OCI-LY7 (cell line): ENCODE measurements at regions not wholly inside any gene's neighbourhood (a gene's known extent, or its start where the extent isn't known, plus 50 kb on each side); places are given as distances from the start of the nearest gene placed in this dataset.

ENCODE experiments used
- EZH2phosphoT487 ChIP-seq: fragments of 200-600 bp; sonication (generic); IDR thresholded peaks from 2 replicates; pipeline ENCODE4 v1.6.1; 2018; ENCODE audit warnings: low read depth, borderline replicate concordance, mild to moderate bottlenecking, mixed run types, antibody characterized with exemption, low read length, moderate library complexity, mixed read lengths
- TF ChIP-seq, protein P1 (sequence below): fragments of 200-600 bp; sonication (generic); conservative IDR thresholded peaks from 2 replicates; pipeline ENCODE4 v1.5.1; 2014; ENCODE audit warnings: mild to moderate bottlenecking, antibody characterized with exemption, low read length, moderate library complexity, mixed read lengths

DNA sequence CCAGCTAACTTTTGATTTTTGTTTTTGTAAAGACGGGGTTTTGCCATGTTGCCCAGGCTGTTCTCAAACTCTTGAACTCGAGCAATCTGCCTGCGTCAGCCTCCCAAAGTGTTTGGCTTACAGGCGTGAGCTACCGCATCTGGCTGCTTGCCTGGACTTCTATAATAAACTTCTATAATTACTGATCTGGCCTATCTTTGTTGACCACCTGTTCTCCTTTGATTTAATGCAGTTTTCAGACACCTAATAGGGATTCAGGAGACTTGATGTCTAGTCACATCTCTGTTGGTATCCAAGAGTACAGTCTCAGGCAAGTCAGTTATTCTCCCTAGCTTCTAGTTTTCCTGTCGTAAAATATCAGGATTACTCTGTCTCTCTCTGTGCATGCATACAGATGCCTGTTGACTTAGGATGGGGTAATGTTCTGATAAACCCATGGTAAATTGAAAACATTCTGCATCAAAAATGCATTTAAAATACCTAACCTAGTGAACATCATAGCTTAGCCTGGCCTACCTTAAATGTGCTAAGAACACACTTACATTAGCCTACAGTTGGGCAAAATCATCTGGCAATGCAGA lies 51.5 kb upstream of the NR3C1 start:
- TF ChIP-seq, protein P1, sequence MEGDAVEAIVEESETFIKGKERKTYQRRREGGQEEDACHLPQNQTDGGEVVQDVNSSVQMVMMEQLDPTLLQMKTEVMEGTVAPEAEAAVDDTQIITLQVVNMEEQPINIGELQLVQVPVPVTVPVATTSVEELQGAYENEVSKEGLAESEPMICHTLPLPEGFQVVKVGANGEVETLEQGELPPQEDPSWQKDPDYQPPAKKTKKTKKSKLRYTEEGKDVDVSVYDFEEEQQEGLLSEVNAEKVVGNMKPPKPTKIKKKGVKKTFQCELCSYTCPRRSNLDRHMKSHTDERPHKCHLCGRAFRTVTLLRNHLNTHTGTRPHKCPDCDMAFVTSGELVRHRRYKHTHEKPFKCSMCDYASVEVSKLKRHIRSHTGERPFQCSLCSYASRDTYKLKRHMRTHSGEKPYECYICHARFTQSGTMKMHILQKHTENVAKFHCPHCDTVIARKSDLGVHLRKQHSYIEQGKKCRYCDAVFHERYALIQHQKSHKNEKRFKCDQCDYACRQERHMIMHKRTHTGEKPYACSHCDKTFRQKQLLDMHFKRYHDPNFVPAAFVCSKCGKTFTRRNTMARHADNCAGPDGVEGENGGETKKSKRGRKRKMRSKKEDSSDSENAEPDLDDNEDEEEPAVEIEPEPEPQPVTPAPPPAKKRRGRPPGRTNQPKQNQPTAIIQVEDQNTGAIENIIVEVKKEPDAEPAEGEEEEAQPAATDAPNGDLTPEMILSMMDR, result no peak
- TF ChIP-seq EZH2phosphoT487, result no peak
